ENCODE measurements at regions not wholly inside any gene's neighbourhood (a gene's known extent, or its start where the extent isn't known, plus 50 kb on each side); places are given as distances from the start of the nearest gene placed in this dataset.
A peak's percentile ranks its signal among the peaks of the same experiment; 100 is the strongest.

DNA sequence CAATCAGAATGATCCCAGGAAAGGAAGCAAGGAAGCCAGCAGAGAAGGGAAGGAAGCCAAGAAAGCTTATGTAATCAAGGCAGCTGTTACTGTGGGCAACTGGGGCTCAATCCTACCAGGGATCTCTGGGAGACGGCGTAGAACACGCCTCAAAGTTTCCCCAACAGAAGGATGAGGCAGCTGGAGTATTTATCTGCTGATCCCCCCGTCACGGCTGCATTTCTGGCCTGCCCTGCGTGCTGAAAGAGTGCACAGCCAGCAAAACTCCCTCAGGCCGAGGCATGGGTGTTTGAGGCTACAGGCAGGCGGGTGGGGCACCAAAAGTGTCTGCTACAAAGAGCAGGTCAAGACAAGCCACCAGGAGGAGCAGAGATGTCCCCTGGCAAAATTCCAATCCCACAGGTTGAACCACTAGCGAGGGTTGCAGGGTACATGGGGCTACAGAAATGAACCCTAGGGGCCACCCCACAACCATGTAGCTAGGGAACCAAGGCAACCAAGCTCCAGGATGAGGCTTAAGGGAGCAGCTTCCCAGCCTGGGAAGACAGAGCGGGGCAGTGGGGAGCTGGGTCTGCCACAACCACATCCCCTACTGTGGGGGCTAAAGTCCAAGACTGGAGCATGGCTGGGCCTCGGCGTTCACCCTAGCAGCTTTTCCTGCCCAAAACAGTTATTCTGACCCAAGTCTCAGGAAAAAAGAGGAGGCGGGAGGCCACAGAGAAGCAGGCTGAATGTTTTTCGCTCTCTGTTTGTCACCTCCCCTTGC, 113.4 kb downstream of the BCOR start:
- DNase-seq (ENCODE audit: low spot score) = peak; percentile 47

GRCh38 chrX:39985071-39985470, 112.7 kb downstream of the BCOR start:
- DNase-seq (ENCODE audit: low spot score) = no peak

- no peak for DNase-seq (ENCODE audit: low spot score)
Observed at GRCh38 chrX:39985551-39985950, 112.2 kb downstream of the BCOR start.

DNA sequence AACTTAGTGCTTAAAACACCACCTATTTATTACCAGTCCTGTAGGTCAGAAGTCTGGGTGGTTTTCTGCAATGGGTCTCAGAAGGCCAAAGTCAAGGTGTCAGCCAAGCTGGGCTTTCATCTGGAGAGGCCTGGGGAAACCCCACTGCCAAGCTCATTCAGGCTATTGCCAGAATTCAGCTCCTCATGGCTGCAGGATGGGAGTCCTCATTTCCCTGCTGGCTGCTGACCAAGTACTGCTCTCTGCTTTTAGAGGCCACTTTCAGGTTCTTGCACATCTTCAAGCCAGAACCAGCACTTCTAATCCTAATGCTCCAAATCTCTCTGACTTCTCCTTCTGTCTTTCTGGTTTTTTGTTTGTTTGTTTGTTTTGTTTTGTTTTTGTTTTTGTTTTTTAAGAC, 109.3 kb downstream of the BCOR start:
- no peak for DNase-seq (ENCODE audit: low spot score)

- DNase-seq (ENCODE audit: low spot score) = no peak
Observed at GRCh38 chrX:39990388-39990787, 107.4 kb downstream of the BCOR start.

DNA sequence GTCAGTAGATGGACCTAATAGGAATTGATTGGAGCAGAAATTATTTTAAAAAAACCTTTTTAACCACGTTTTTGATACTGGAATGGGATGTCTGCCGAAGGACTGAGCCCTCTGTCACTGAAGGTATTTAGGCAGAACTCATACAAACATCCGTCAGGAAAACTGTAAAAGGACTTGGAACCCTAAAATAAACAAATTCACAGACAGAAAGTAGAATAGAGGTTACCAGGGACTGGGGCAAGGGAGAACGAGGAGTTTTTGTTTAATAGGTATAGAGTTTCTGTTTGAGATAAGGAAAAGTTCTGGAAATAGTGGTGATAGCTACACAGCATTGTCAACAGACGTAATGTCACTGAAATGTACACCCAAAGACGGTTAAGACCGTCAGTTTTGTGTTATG, 105.5 kb downstream of the BCOR start:
- DNase-seq (ENCODE audit: low spot score) = no peak

- DNase-seq (ENCODE audit: low spot score) = no peak
Observed at GRCh38 chrX:39995457-39995856, 102.3 kb downstream of the BCOR start.

GRCh38 chrX:39996536-39996935, 101.2 kb downstream of the BCOR start:
- DNase-seq (ENCODE audit: low spot score) = no peak

DNA sequence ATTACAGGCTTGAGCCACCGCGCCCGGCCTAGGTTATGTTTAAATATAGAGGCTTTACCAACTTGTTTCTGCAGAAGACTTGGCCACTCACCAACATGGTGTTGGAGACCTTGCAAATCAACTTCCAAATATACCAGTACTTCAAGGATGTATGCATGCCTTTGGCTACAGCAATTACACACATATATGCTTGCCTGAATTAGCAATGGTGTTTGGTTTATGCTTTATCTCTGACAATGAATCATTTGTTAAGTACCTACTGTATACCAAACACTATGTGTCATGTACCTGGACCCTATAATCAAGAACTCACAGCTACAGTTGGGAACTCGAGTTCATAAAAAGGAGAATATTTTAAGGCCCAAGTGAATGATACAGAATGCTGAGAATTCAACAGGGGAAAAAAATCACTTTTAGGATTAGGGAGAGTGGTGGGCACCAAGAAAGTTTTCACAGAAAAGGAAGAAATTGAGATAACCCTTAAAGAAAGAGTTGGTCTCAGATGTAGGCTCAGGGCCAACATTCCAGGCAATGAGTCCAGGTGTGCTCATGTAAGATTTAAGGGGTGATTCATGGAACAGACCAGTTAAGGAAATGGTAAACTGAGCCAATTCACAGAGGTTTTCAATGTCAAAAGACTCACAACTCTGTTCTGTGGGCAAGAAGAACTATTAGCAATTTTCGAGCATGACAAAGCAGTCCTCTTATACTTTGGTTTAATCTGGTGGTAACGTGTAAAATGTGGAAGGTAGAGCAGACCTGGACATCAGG, 98.9 kb downstream of the BCOR start:
- DNase-seq (ENCODE audit: low spot score) = no peak
